H1 (cell line): ENCODE measurements at regions not wholly inside any gene's neighbourhood (a gene's known extent, or its start where the extent isn't known, plus 50 kb on each side); places are given as distances from the start of the nearest gene placed in this dataset.

Experiments used
- CTCF ChIA-PET: fragments of 300-600 bp; sonication (Branson Sonifier 250); formaldehyde crosslinking; loops from one replicate; lab custom pipeline; 2021; ENCODE audit not compliant: partially characterized antibody; lab: Charles Lee
- POLR2A ChIA-PET: fragments of 300-600 bp; sonication (Branson Sonifier 250); formaldehyde crosslinking; loops from one replicate; lab custom pipeline; 2021; ENCODE audit warnings: inconsistent platforms; ENCODE audit not compliant: partially characterized antibody; lab: Charles Lee
- DNase-seq, 2 experiments: peaks; one replicate each; pipeline versions ENCODE4 v3.0.0 to v3.0.0-alpha.2; 2010 to 2022; ENCODE audit warnings: low spot score in 2 of 2, low read depth in 1 of 2, mixed read lengths in 1 of 2
- FAIRE-seq: peaks from 2 replicates; lab custom pipeline; 2011; peaks lifted over from hg19 to GRCh38; lab: Jason Lieb, UNC
- H2AFZ ChIP-seq: 2 replicates; pipeline ENCODE4 v1.8.1; 2012; ENCODE audit warnings: low read length, inconsistent platforms
- H2AK5ac ChIP-seq: 2 replicates; pipeline ENCODE4 v1.6.1; 2013; ENCODE audit warnings: low read depth, low read length
- H2BK120ac ChIP-seq: replicated peaks from 2 replicates; pipeline ENCODE3; 2013; ENCODE audit warnings: low read depth, low read length, inconsistent platforms
- H2BK12ac ChIP-seq: 2 replicates; pipeline ENCODE4 v1.6.1; 2013; ENCODE audit warnings: low read depth, low read length
- H2BK15ac ChIP-seq: 2 replicates; pipeline ENCODE4 v1.6.1; 2013; ENCODE audit warnings: low read length
- H2BK20ac ChIP-seq: 2 replicates; pipeline ENCODE4 v1.6.1; 2013; ENCODE audit warnings: low read length
- H2BK5ac ChIP-seq: 2 replicates; pipeline ENCODE4 v1.6.1; 2013; ENCODE audit warnings: low read depth, low read length
- H3K14ac ChIP-seq: 2 replicates; pipeline ENCODE4 v1.6.1; 2013; ENCODE audit warnings: inconsistent platforms; ENCODE audit not compliant: insufficient read length
- H3K18ac ChIP-seq: 2 replicates; pipeline ENCODE4 v1.6.1; 2013; ENCODE audit warnings: low read length; ENCODE audit errors: extremely low read depth
- H3K23ac ChIP-seq: 2 replicates; pipeline ENCODE4 v1.6.1; 2013; ENCODE audit warnings: inconsistent platforms; ENCODE audit not compliant: insufficient read length
- H3K23me2 ChIP-seq: 2 replicates; pipeline ENCODE4 v1.6.1; 2013; ENCODE audit warnings: low read depth, low read length
- H3K27ac ChIP-seq: 2 replicates; pipeline ENCODE4 v1.6.1; 2011; ENCODE audit warnings: low read depth, low read length, inconsistent platforms
- H3K27me3 ChIP-seq, 4 experiments: replicated peaks in 1 of 4; 1 replicate in 1 of 4; 2 replicates in 3 of 4; pipeline versions ENCODE4 v1.6.1 to v1.8.1; 2011 to 2013; ENCODE audit warnings: low read length in 3 of 4, mild to moderate bottlenecking in 3 of 4, inconsistent platforms in 2 of 4, mixed read lengths in 2 of 4, moderate library complexity in 1 of 4; ENCODE audit not compliant: control insufficient read depth in 3 of 4, insufficient read depth in 3 of 4; ENCODE audit errors: extremely low read depth in 1 of 4
- H3K36me3 ChIP-seq, 4 experiments: 2 replicates each; pipeline versions ENCODE4 v1.6.1 to v1.8.1; 2011 to 2013; ENCODE audit warnings: mild to moderate bottlenecking in 4 of 4, low read length in 3 of 4, moderate library complexity in 2 of 4, control low read depth in 1 of 4, inconsistent platforms in 1 of 4; ENCODE audit not compliant: insufficient read depth in 4 of 4, control insufficient read depth in 2 of 4
- H3K4ac ChIP-seq: replicated peaks from 2 replicates; pipeline ENCODE3; 2013; ENCODE audit warnings: low read length, low read depth, mixed read lengths, inconsistent platforms; ENCODE audit not compliant: insufficient read length
- H3K4me1 ChIP-seq, 4 experiments: replicated peaks in 1 of 4; 1 replicate in 1 of 4; 2 replicates in 3 of 4; pipeline versions ENCODE4 v1.6.1 to v1.8.1; 2011 to 2013; ENCODE audit warnings: low read length in 3 of 4, inconsistent platforms in 2 of 4, mixed read lengths in 1 of 4; ENCODE audit not compliant: insufficient read depth in 4 of 4, control insufficient read depth in 3 of 4
- H3K4me2 ChIP-seq, 2 experiments: 2 replicates each; pipeline versions ENCODE4 v1.6.1 to v1.8.1; 2011 to 2013; ENCODE audit warnings: low read depth in 2 of 2, low read length in 2 of 2, control low read depth in 1 of 2, inconsistent platforms in 1 of 2, mild to moderate bottlenecking in 1 of 2; ENCODE audit not compliant: insufficient read depth in 1 of 2
- H3K4me3 ChIP-seq, 4 experiments: fragments of 200-600, 300-600 bp in 1 of 4; sonication (generic), shearing (Covaris generic), sonication (Bioruptor Twin) in 1 of 4; 2 replicates each; pipeline versions ENCODE4 v1.5.1 to v1.8.1; 2011 to 2016; ENCODE audit warnings: low read length in 4 of 4, low read depth in 3 of 4, control low read depth in 2 of 4, inconsistent platforms in 2 of 4, mild to moderate bottlenecking in 2 of 4, mixed read lengths in 1 of 4, moderate library complexity in 1 of 4; ENCODE audit not compliant: insufficient read depth in 2 of 4; ENCODE audit errors: extremely low read depth in 1 of 4
- H3K56ac ChIP-seq: replicated peaks from 2 replicates; pipeline ENCODE3; 2013; ENCODE audit warnings: low read depth, mild to moderate bottlenecking, mixed read lengths, low read length, inconsistent platforms; ENCODE audit not compliant: insufficient read length
- H3K79me1 ChIP-seq: 2 replicates; pipeline ENCODE4 v1.6.1; 2013; ENCODE audit warnings: low read depth, low read length, control low read depth
- H3K79me2 ChIP-seq, 2 experiments: 2 replicates each; pipeline versions ENCODE4 v1.6.1 to v1.8.1; 2012 to 2013; ENCODE audit warnings: low read length in 2 of 2, mild to moderate bottlenecking in 2 of 2, inconsistent platforms in 1 of 2; ENCODE audit not compliant: insufficient read depth in 2 of 2, control insufficient read depth in 1 of 2
- H3K9ac ChIP-seq, 4 experiments: replicated peaks in 1 of 4; 1 replicate in 1 of 4; 2 replicates in 3 of 4; pipeline versions ENCODE4 v1.6.1 to v1.8.1; 2011 to 2013; ENCODE audit warnings: low read depth in 3 of 4, low read length in 3 of 4, control low read depth in 2 of 4, mild to moderate bottlenecking in 2 of 4, moderate library complexity in 2 of 4, inconsistent platforms in 1 of 4; ENCODE audit errors: extremely low read depth in 1 of 4
- H3K9me3 ChIP-seq, 2 experiments: 2 replicates each; pipeline versions ENCODE4 v1.6.1 to v1.8.1; 2012 to 2013; ENCODE audit warnings: mild to moderate bottlenecking in 2 of 2, moderate library complexity in 2 of 2, control low read depth in 1 of 2, inconsistent platforms in 1 of 2, low read depth in 1 of 2, low read length in 1 of 2, mixed read lengths in 1 of 2; ENCODE audit not compliant: insufficient read depth in 2 of 2
- H4K20me1 ChIP-seq, 2 experiments: replicated peaks in 1 of 2; 2 replicates each; pipeline versions ENCODE3 to v1.8.1; 2011 to 2013; ENCODE audit warnings: inconsistent platforms in 2 of 2, low read length in 2 of 2, mild to moderate bottlenecking in 1 of 2; ENCODE audit not compliant: insufficient read depth in 2 of 2, control insufficient read depth in 1 of 2
- H4K5ac ChIP-seq: 2 replicates; pipeline ENCODE4 v1.6.1; 2013; ENCODE audit warnings: low read length, low read depth, mixed read lengths, inconsistent platforms; ENCODE audit not compliant: insufficient read length
- H4K8ac ChIP-seq: 2 replicates; pipeline ENCODE4 v1.8.0; 2013; ENCODE audit warnings: mild to moderate bottlenecking, moderate library complexity, low read length, inconsistent platforms; ENCODE audit not compliant: insufficient read depth; ENCODE audit errors: extremely low read depth
- H4K91ac ChIP-seq: replicated peaks from 2 replicates; pipeline ENCODE3; 2013; ENCODE audit warnings: low read length, mixed read lengths, inconsistent platforms; ENCODE audit not compliant: insufficient read length
- BACH1 ChIP-seq: IDR thresholded peaks from 2 replicates; pipeline ENCODE4 v1.6.1; 2012; ENCODE audit warnings: low read length, improper control_type of control experiment
- EGR1 ChIP-seq: IDR thresholded peaks from 2 replicates; pipeline ENCODE4 v1.6.1; 2011; ENCODE audit warnings: low read depth, low read length, borderline replicate concordance
- EP300 ChIP-seq, 2 experiments: IDR thresholded peaks; 1 replicate in 1 of 2; 2 replicates in 1 of 2; pipeline ENCODE4 v1.6.1; 2011 to 2012; ENCODE audit warnings: low read depth in 2 of 2, low read length in 2 of 2, mild to moderate bottlenecking in 2 of 2, borderline replicate concordance in 1 of 2, inconsistent platforms in 1 of 2, moderate library complexity in 1 of 2
- WGBS, 2 experiments: shearing (Covaris generic) in 1 of 2; methylation state at CpG; one replicate each; pipeline versions ENCODE4 v1.1.6 to v1.1.7; 2013 to 2015; ENCODE audit warnings: low lambda C conversion rate in 2 of 2, mixed read lengths in 2 of 2, inconsistent platforms in 1 of 2, low coverage in 1 of 2, missing lambda C conversion rate in 1 of 2; ENCODE audit not compliant: insufficient replicate concordance in 2 of 2, insufficient coverage in 1 of 2, insufficient read length in 1 of 2; ENCODE audit errors: extremely low coverage in 1 of 2, missing lambda C conversion rate in 1 of 2; 5-methylcytosine and 5-hydroxymethylcytosine counted together

- Histone ChIP-seq H2BK15ac (no peak overlapping the region), H3K18ac (no peak overlapping the region), H3K4me3 (no peak overlapping the region), H2BK12ac (no peak overlapping the region), H3K23me2 (no peaks in the 10 kb centered on the region), H2BK20ac (no peak overlapping the region), H4K8ac (no peak overlapping the region), H2AFZ (no peak overlapping the region), H4K20me1 (no peaks in the 10 kb centered on the region), H3K4me2 (no peak overlapping the region), H3K27me3 (no peaks in the 10 kb centered on the region), H4K5ac (no peak overlapping the region), H3K9me3 (peaks cover 32 to 76% of the 10 kb centered on the region in 2 experiments), H3K36me3 (no peaks in the 10 kb centered on the region; a peak in 1 of 8 replicates), H4K91ac (no peak overlapping the region), H3K9ac (no peak overlapping the region), H3K14ac (no peak overlapping the region), H3K4me1 (no peaks in the 10 kb centered on the region), H3K27ac (no peak overlapping the region), H2BK5ac (no peak overlapping the region), H2BK120ac (no peak overlapping the region), H3K23ac (no peak overlapping the region), H3K79me1 (no peaks in the 10 kb centered on the region), H2AK5ac (no peak overlapping the region), H3K56ac (no peak overlapping the region), H3K4ac (no peak overlapping the region), H3K79me2 (no peaks in the 10 kb centered on the region)
- FAIRE-seq (no peak), DNase-seq (no peak)
- WGBS, 2 experiments: 67% methylated on average over 17 of the region's 19 CpGs; no CpG with 5 or more reads in 1 of the 2 experiments
- POLR2A ChIA-PET: no interaction called here
- CTCF ChIA-PET: no interaction called here
- no peak for TF ChIP-seq BACH1
- TF ChIP-seq EP300 (IDR thresholded peaks at IDR 0.05; ENCODE audit: borderline replicate concordance in 1 of 2, low read depth in 2 of 2, low read length in 2 of 2): no peak
- TF ChIP-seq EGR1: no peak
Measured at GRCh38 chr15:22265056-22265945, 185.0 kb downstream of the OR4M2 start.
